IPS-15b (cell line): ENCODE measurements at regions not wholly inside any gene's neighbourhood (a gene's known extent, or its start where the extent isn't known, plus 50 kb on each side); places are given as distances from the start of the nearest gene placed in this dataset.

Experiments used
- H3K27me3 ChIP-seq: one replicate; pipeline ENCODE4 v1.6.1; 2013; ENCODE audit warnings: low read length; ENCODE audit not compliant: control insufficient read depth, insufficient read depth
- H3K36me3 ChIP-seq: one replicate; pipeline ENCODE4 v1.6.1; 2013; ENCODE audit warnings: low read length; ENCODE audit not compliant: control insufficient read depth, insufficient read depth
- H3K4me1 ChIP-seq: one replicate; pipeline ENCODE4 v1.6.1; 2013; ENCODE audit warnings: mild to moderate bottlenecking, low read length; ENCODE audit not compliant: control insufficient read depth, insufficient read depth
- H3K4me3 ChIP-seq: one replicate; pipeline ENCODE4 v1.5.1; 2013; ENCODE audit warnings: low read depth, low read length
- H3K9ac ChIP-seq: one replicate; pipeline ENCODE4 v1.6.1; 2013; ENCODE audit warnings: low read depth, mild to moderate bottlenecking, low read length
- H3K9me3 ChIP-seq: one replicate; pipeline ENCODE4 v1.6.1; 2013; ENCODE audit warnings: mild to moderate bottlenecking, low read length; ENCODE audit not compliant: control insufficient read depth, insufficient read depth

DNA sequence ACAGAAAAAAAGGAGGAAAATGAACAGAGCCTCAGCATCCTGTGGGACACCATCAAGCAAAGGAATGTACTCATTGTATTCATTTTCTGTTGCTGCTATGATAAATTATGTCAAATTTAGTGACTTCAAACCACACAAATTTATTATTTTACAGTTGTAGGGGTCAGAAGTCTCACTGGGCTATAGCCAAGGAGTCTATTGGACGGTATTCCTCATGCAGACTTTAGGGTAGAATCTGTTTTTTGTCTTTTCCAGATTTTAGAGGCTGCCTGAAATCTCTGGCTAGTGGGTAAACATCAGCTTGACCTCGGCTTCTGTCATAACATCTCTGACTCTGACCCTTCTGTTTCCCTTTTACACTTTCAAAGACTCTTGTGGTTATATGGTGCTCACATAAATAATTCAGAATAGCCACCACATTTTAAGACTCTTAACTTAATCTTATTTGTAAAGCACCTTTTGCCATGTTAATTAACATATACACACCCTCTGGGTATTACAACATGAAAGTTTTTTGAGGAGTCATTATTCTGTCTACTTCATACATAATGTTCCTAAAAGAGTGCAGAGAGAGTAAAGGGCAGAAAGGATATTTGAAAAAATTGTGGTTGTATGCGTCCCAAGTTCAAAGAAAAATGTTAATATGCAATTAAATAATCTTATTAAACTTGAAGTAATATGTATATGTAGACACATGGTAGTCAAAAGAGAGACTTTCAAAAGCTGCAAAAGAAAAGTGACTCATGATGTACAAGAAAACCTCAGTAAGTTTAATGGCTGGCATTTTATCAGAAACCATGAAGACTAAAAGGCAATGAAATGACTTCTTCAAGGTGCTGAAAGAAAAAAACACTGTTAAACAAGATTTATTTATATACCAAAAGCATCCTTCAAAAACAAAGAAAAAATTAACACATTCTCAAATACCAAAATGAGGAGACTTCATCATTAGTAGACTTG is 70.8 kb upstream of the MEOX2 start:
- Histone ChIP-seq H3K9ac (no peak overlapping the region), H3K4me3 (no peak overlapping the region), H3K9me3 (no peaks in the 10 kb centered on the region), H3K27me3 (no peaks in the 10 kb centered on the region), H3K4me1 (no peaks in the 10 kb centered on the region), H3K36me3 (no peaks in the 10 kb centered on the region)

DNA sequence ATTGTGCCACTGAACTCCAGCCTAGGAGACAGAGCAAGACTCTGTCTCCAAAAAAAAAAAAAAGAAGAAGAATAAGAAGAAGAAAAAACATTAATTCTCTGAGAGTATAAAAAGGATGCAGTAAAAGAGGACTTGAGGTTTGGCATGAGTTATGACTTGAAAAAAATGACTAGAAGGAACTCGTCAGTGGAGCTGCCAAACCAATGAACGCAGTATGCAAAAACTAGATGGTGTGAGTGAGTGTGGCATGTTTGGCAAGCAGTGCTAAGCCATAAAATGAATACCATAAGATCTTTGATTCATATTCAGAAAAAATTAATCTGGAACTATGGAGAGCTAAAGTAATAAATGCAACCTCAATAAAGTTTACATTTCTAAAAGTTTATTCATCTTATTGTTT is 68.6 kb upstream of the MEOX2 start:
- Histone ChIP-seq H3K36me3 (no peaks in the 10 kb centered on the region), H3K9ac (no peak overlapping the region), H3K27me3 (no peaks in the 10 kb centered on the region), H3K9me3 (no peaks in the 10 kb centered on the region), H3K4me3 (no peak overlapping the region), H3K4me1 (no peaks in the 10 kb centered on the region)

- no peaks in the 10 kb centered on the region for H3K27me3 ChIP-seq
- H3K4me3 ChIP-seq: no peak overlapping the region
- no peaks in the 10 kb centered on the region for H3K4me1 ChIP-seq
- no peak overlapping the region for H3K9ac ChIP-seq
- H3K9me3 ChIP-seq: no peaks in the 10 kb centered on the region
- no peaks in the 10 kb centered on the region for H3K36me3 ChIP-seq
Measured at GRCh38 chr7:15753887-15754579, 67.5 kb upstream of the MEOX2 start.

DNA sequence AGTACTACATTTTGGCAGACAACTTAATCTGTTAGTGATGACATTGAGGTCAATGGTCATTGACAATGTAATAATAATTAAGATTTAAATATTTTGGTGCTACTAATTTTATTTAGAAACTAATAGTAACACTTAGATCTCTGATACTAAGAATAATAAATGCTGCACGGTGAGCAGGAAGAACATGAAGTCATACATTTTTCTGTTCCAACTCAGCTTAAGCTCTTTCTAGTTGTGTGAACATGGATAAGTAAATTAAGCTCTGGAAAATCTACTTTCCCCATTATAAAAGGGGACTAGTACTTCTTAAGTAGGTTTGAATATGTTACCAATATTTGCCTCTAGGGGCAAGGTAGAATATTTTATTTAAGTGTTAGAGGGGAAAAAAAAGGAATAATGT is 65.9 kb upstream of the MEOX2 start:
- Histone ChIP-seq H3K27me3 (no peaks in the 10 kb centered on the region), H3K36me3 (no peaks in the 10 kb centered on the region), H3K4me1 (no peaks in the 10 kb centered on the region), H3K9ac (no peak overlapping the region), H3K4me3 (no peak overlapping the region), H3K9me3 (no peaks in the 10 kb centered on the region)

GRCh38 chr7:15751191-15751701 is 64.8 kb upstream of the MEOX2 start:
- H3K27me3 ChIP-seq: no peaks in the 10 kb centered on the region

GRCh38 chr7:15750727-15751126 is 64.2 kb upstream of the MEOX2 start:
- Histone ChIP-seq H3K9ac (no peak overlapping the region), H3K4me1 (no peaks in the 10 kb centered on the region), H3K4me3 (no peak overlapping the region), H3K36me3 (no peaks in the 10 kb centered on the region), H3K27me3 (no peaks in the 10 kb centered on the region), H3K9me3 (no peaks in the 10 kb centered on the region)

More at GRCh38 chr7:15751191-15751701, 64.8 kb upstream of the MEOX2 start:
- Histone ChIP-seq H3K36me3 (no peaks in the 10 kb centered on the region), H3K4me3 (no peak overlapping the region), H3K4me1 (no peaks in the 10 kb centered on the region), H3K9me3 (no peaks in the 10 kb centered on the region), H3K9ac (no peak overlapping the region)

DNA sequence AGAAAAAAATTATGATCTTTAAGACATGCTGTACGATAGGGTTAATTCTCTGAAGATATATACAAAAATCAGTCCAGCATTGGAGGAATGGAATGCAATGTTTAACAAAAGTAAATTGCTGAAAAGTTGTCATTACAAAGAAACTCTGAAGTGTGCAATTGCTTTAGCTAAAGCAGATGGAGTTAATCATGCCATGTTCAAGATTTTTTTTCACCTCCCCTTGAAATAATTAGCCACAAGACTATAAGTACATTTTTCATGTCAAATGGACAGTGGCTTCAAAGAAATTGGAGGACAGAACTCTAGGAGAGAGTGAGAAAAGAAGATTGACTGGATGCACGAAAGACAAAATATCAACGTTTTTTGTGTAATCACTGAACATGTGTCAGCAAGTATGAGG is 63.1 kb upstream of the MEOX2 start:
- Histone ChIP-seq H3K4me3 (no peak overlapping the region), H3K9me3 (no peaks in the 10 kb centered on the region), H3K36me3 (no peaks in the 10 kb centered on the region), H3K4me1 (no peaks in the 10 kb centered on the region), H3K9ac (no peak overlapping the region), H3K27me3 (no peaks in the 10 kb centered on the region)

DNA sequence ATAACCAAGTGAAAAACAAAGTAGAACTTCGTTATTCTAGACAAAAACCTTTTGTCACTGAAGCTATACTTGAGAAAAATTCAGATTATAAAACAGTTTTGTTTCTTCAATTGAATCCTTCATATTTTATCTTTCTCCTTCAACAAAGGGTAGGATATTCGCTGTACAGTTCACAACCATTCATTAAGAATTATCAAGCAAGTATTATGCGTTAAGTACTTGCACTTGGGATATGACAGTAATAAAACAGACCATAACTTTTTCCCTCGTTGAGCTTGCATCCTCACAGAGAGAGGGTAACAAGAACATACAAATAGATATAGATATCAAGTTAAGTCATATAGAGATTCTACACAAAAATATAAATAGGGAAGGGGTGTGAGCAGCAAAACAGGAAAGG is 61.2 kb upstream of the MEOX2 start:
- no peaks in the 10 kb centered on the region for H3K4me1 ChIP-seq
- no peaks in the 10 kb centered on the region for H3K9me3 ChIP-seq
- H3K27me3 ChIP-seq: no peaks in the 10 kb centered on the region
- no peak overlapping the region for H3K4me3 ChIP-seq
- H3K36me3 ChIP-seq: no peaks in the 10 kb centered on the region
- H3K9ac ChIP-seq: no peak overlapping the region

DNA sequence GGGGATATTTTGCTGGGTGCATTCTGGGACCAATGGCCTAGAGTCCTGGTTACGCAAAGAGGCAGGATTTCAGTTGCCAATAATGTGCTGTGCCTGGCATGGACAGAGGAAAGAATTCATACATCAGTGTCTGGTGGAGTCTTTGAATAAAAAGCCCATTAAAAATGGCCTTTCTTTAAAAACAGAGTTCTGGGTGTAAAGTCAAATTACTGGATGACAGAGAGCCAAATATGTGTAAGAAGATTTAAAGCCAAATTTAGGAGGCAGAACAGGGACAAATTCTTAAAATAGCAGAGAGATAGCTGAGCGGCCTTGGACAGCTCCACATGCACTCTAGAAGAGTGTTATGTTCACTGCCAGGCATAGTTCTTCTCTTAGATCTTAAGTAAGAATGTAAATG is 60.8 kb upstream of the MEOX2 start:
- Histone ChIP-seq H3K4me3 (no peak overlapping the region), H3K9ac (no peak overlapping the region), H3K4me1 (no peaks in the 10 kb centered on the region), H3K36me3 (no peaks in the 10 kb centered on the region), H3K9me3 (no peaks in the 10 kb centered on the region), H3K27me3 (no peaks in the 10 kb centered on the region)

- Histone ChIP-seq H3K36me3 (no peaks in the 10 kb centered on the region), H3K27me3 (no peaks in the 10 kb centered on the region), H3K9me3 (no peaks in the 10 kb centered on the region), H3K4me3 (no peak overlapping the region), H3K4me1 (no peaks in the 10 kb centered on the region), H3K9ac (no peak overlapping the region)
Measured at GRCh38 chr7:15743926-15744480, 57.5 kb upstream of the MEOX2 start.

- Histone ChIP-seq H3K4me1 (no peaks in the 10 kb centered on the region), H3K9me3 (no peaks in the 10 kb centered on the region), H3K9ac (no peak overlapping the region), H3K4me3 (no peak overlapping the region), H3K36me3 (no peaks in the 10 kb centered on the region), H3K27me3 (no peaks in the 10 kb centered on the region)
Measured at GRCh38 chr7:15737601-15738000, 51.1 kb upstream of the MEOX2 start.
